ENCODE measurements at regions not wholly inside any gene's neighbourhood (a gene's known extent, or its start where the extent isn't known, plus 50 kb on each side); places are given as distances from the start of the nearest gene placed in this dataset.

GRCh38 chr6:126148853-126149252, 162.5 kb downstream of the TRMT11 start:
- DNase-seq (ENCODE audit: low spot score): no peak

GRCh38 chr6:126152372-126152745, 166.0 kb downstream of the TRMT11 start:
- no peak for DNase-seq (ENCODE audit: low spot score)

- DNase-seq (ENCODE audit: low spot score): no peak
Observed at GRCh38 chr6:126153661-126154060, 167.3 kb downstream of the TRMT11 start.

- DNase-seq (ENCODE audit: low spot score): no peak
Observed at GRCh38 chr6:126156973-126157372, 170.6 kb downstream of the TRMT11 start.

GRCh38 chr6:126167726-126168125, 172.2 kb upstream of the CENPW start:
- no peak for DNase-seq (ENCODE audit: low spot score)

- DNase-seq (ENCODE audit: low spot score): no peak
Observed at GRCh38 chr6:126170433-126170832, 169.5 kb upstream of the CENPW start.

- DNase-seq (ENCODE audit: low spot score): peak; percentile 8
Observed at GRCh38 chr6:126170978-126171382, 168.9 kb upstream of the CENPW start.

GRCh38 chr6:126172131-126172530, 167.8 kb upstream of the CENPW start:
- DNase-seq (ENCODE audit: low spot score): no peak

GRCh38 chr6:126173265-126173664, 166.7 kb upstream of the CENPW start:
- no peak for DNase-seq (ENCODE audit: low spot score)

- no peak for DNase-seq (ENCODE audit: low spot score)
Observed at GRCh38 chr6:126174697-126175096, 165.2 kb upstream of the CENPW start.

GRCh38 chr6:126175251-126175650, 164.7 kb upstream of the CENPW start:
- no peak for DNase-seq (ENCODE audit: low spot score)

GRCh38 chr6:126176282-126176681, 163.6 kb upstream of the CENPW start:
- no peak for DNase-seq (ENCODE audit: low spot score)

- no peak for DNase-seq (ENCODE audit: low spot score)
Observed at GRCh38 chr6:126180585-126180984, 159.3 kb upstream of the CENPW start.

- no peak for DNase-seq (ENCODE audit: low spot score)
Observed at GRCh38 chr6:126181173-126181741, 158.7 kb upstream of the CENPW start.

GRCh38 chr6:126181890-126182289, 158.0 kb upstream of the CENPW start:
- DNase-seq (ENCODE audit: low spot score): no peak

GRCh38 chr6:126182650-126183311, 157.1 kb upstream of the CENPW start:
- DNase-seq (ENCODE audit: low spot score): no peak

- no peak for DNase-seq (ENCODE audit: low spot score)
Observed at GRCh38 chr6:126185774-126186173, 154.1 kb upstream of the CENPW start.

- no peak for DNase-seq (ENCODE audit: low spot score)
Observed at GRCh38 chr6:126188279-126188909, 151.5 kb upstream of the CENPW start.

- no peak for DNase-seq (ENCODE audit: low spot score)
Observed at GRCh38 chr6:126195625-126196236, 144.2 kb upstream of the CENPW start.

- DNase-seq (ENCODE audit: low spot score): no peak
Observed at GRCh38 chr6:126198631-126199030, 141.3 kb upstream of the CENPW start.

GRCh38 chr6:126199466-126199865, 140.4 kb upstream of the CENPW start:
- no peak for DNase-seq (ENCODE audit: low spot score)

GRCh38 chr6:126202707-126203106, 137.2 kb upstream of the CENPW start:
- DNase-seq (ENCODE audit: low spot score): no peak

- no peak for DNase-seq (ENCODE audit: low spot score)
Observed at GRCh38 chr6:126204126-126204525, 135.8 kb upstream of the CENPW start.

Measured in CD4-positive, alpha-beta T cell treated with Interleukin-6 at 100 ng/mL for 8 hours (primary cell).